H9 (cell line): ENCODE measurements at regions not wholly inside any gene's neighbourhood (a gene's known extent, or its start where the extent isn't known, plus 50 kb on each side); places are given as distances from the start of the nearest gene placed in this dataset.

Source experiments
- DNase-seq: peaks from one replicate; pipeline ENCODE4 v3.0.0-alpha.2; 2017
- H2AFZ ChIP-seq: one replicate; pipeline ENCODE4 v1.6.1; 2013; ENCODE audit warnings: mild to moderate bottlenecking, low read length, control low read depth, moderate library complexity
- H2AK5ac ChIP-seq: 2 replicates; pipeline ENCODE4 v1.6.1; 2013; ENCODE audit warnings: low read length, control low read depth, mixed read lengths; ENCODE audit not compliant: insufficient read length
- H2BK120ac ChIP-seq: one replicate; pipeline ENCODE4 v1.6.1; 2013; ENCODE audit warnings: low read depth, mild to moderate bottlenecking, low read length, control low read depth, inconsistent platforms; ENCODE audit not compliant: poor library complexity, severe bottlenecking
- H2BK12ac ChIP-seq: 2 replicates; pipeline ENCODE4 v1.6.1; 2013; ENCODE audit warnings: low read length, control low read depth, mixed read lengths, low read depth; ENCODE audit not compliant: insufficient read length
- H2BK15ac ChIP-seq: 2 replicates; pipeline ENCODE4 v1.6.1; 2013; ENCODE audit warnings: low read depth, low read length, control low read depth
- H2BK20ac ChIP-seq: one replicate; pipeline ENCODE4 v1.6.1; 2013; ENCODE audit warnings: low read depth, mild to moderate bottlenecking, low read length, control low read depth, inconsistent platforms; ENCODE audit not compliant: poor library complexity, severe bottlenecking
- H2BK5ac ChIP-seq: 2 replicates; pipeline ENCODE4 v1.6.1; 2013; ENCODE audit warnings: low read length, control low read depth, mixed read lengths; ENCODE audit not compliant: insufficient read length
- H3K14ac ChIP-seq: 2 replicates; pipeline ENCODE4 v1.6.1; 2013; ENCODE audit warnings: low read length, control low read depth; ENCODE audit not compliant: insufficient read depth
- H3K18ac ChIP-seq: 2 replicates; pipeline ENCODE4 v1.6.1; 2013; ENCODE audit warnings: low read depth, mild to moderate bottlenecking, mixed read lengths, low read length, control low read depth; ENCODE audit not compliant: insufficient read length
- H3K23ac ChIP-seq: 2 replicates; pipeline ENCODE4 v1.6.1; 2013; ENCODE audit warnings: low read length, control low read depth, mixed read lengths, low read depth; ENCODE audit not compliant: insufficient read length
- H3K23me2 ChIP-seq: 2 replicates; pipeline ENCODE4 v1.6.1; 2013; ENCODE audit warnings: low read depth, mild to moderate bottlenecking, mixed read lengths, low read length, control low read depth; ENCODE audit not compliant: insufficient read length, poor library complexity, severe bottlenecking
- H3K27ac ChIP-seq: 2 replicates; pipeline ENCODE4 v1.5.1; 2013; ENCODE audit warnings: low read length, control low read depth, mixed read lengths, low read depth; ENCODE audit not compliant: insufficient read length
- H3K27me3 ChIP-seq: 2 replicates; pipeline ENCODE4 v1.6.1; 2013; ENCODE audit warnings: low read length, control low read depth, inconsistent platforms; ENCODE audit not compliant: insufficient read depth
- H3K4ac ChIP-seq: 2 replicates; pipeline ENCODE4 v1.6.1; 2013; ENCODE audit warnings: low read depth, mild to moderate bottlenecking, control low read depth, inconsistent platforms, low read length, moderate library complexity
- H3K4me1 ChIP-seq: 2 replicates; pipeline ENCODE4 v1.6.1; 2013; ENCODE audit warnings: low read length, control low read depth, inconsistent platforms; ENCODE audit not compliant: insufficient read depth
- H3K4me2 ChIP-seq: 2 replicates; pipeline ENCODE4 v1.6.1; 2013; ENCODE audit warnings: low read length, control low read depth, mixed read lengths; ENCODE audit not compliant: insufficient read length, insufficient read depth
- H3K56ac ChIP-seq: 2 replicates; pipeline ENCODE4 v1.6.1; 2013; ENCODE audit warnings: low read depth, mild to moderate bottlenecking, mixed read lengths, low read length, control low read depth; ENCODE audit not compliant: insufficient read length
- H3K79me1 ChIP-seq: 2 replicates; pipeline ENCODE4 v1.6.1; 2013; ENCODE audit warnings: low read depth, mild to moderate bottlenecking, moderate library complexity, low read length, control low read depth, inconsistent platforms; ENCODE audit not compliant: insufficient read depth, poor library complexity, severe bottlenecking
- H3K79me2 ChIP-seq: 2 replicates; pipeline ENCODE4 v1.6.1; 2013; ENCODE audit warnings: low read length, control low read depth, inconsistent platforms; ENCODE audit not compliant: insufficient read depth
- H3K9ac ChIP-seq: 2 replicates; pipeline ENCODE4 v1.6.1; 2013; ENCODE audit warnings: low read length, control low read depth, mixed read lengths; ENCODE audit not compliant: insufficient read length; ENCODE audit errors: extremely low read depth
- H3K9me3 ChIP-seq: one replicate; pipeline ENCODE4 v1.6.1; 2013; ENCODE audit warnings: low read depth, low read length, inconsistent platforms; ENCODE audit not compliant: control insufficient read depth
- H3T11ph ChIP-seq: one replicate; pipeline ENCODE4 v1.6.1; 2013; ENCODE audit warnings: mild to moderate bottlenecking, low read length, control low read depth, inconsistent platforms
- H4K20me1 ChIP-seq: one replicate; pipeline ENCODE4 v1.6.1; 2013; ENCODE audit not compliant: control insufficient read depth, insufficient read length, insufficient read depth
- H4K5ac ChIP-seq: 2 replicates; pipeline ENCODE4 v1.6.1; 2013; ENCODE audit warnings: low read depth, mild to moderate bottlenecking, mixed read lengths, low read length, control low read depth; ENCODE audit not compliant: insufficient read length
- H4K8ac ChIP-seq: replicated peaks from 2 replicates; pipeline ENCODE4 v1.6.1; 2013; ENCODE audit warnings: low read length, control low read depth, mixed read lengths, low read depth; ENCODE audit not compliant: insufficient read length
- H4K91ac ChIP-seq: 2 replicates; pipeline ENCODE4 v1.6.1; 2013; ENCODE audit warnings: low read depth, mild to moderate bottlenecking, moderate library complexity, mixed read lengths, low read length, control low read depth; ENCODE audit not compliant: insufficient read length
- H3K27ac Mint-ChIP-seq, 3 experiments: 2 replicates in 2 of 3; 3 replicates in 1 of 3; pipeline ENCODE4 v1.8.0; 2020 to 2021; ENCODE audit warnings: mixed read lengths in 3 of 3, mild to moderate bottlenecking in 1 of 3, moderate library complexity in 1 of 3
- H3K27me3 Mint-ChIP-seq: 2 replicates; pipeline ENCODE4 v1.8.0; 2021; ENCODE audit warnings: low read depth, mild to moderate bottlenecking, moderate library complexity, mixed read lengths
- H3K36me3 Mint-ChIP-seq, 3 experiments: 2 replicates in 2 of 3; 3 replicates in 1 of 3; pipeline ENCODE4 v1.8.0; 2020 to 2021; ENCODE audit warnings: low read depth in 3 of 3, mixed read lengths in 3 of 3; ENCODE audit not compliant: insufficient read depth in 1 of 3
- H3K4me1 Mint-ChIP-seq, 2 experiments: 2 replicates each; pipeline ENCODE4 v1.8.0; 2020; ENCODE audit warnings: mixed read lengths in 2 of 2
- H3K4me3 Mint-ChIP-seq, 2 experiments: 2 replicates in 1 of 2; 3 replicates in 1 of 2; pipeline ENCODE4 v1.8.0; 2020 to 2021; ENCODE audit warnings: mild to moderate bottlenecking in 2 of 2, mixed read lengths in 2 of 2, moderate library complexity in 1 of 2
- H3K9me3 Mint-ChIP-seq, 2 experiments: 2 replicates in 1 of 2; 3 replicates in 1 of 2; pipeline ENCODE4 v1.8.0; 2020; ENCODE audit warnings: mild to moderate bottlenecking in 2 of 2, mixed read lengths in 2 of 2, moderate library complexity in 1 of 2
- whole genome bisulfite sequencing: extraction: QIAGEN DNeasy Blood & Tissue Kit; methylation state at CpG from one replicate; pipeline ENCODE4 v1.1.7; 2013; ENCODE audit warnings: missing lambda C conversion rate, low lambda C conversion rate, mixed read lengths; ENCODE audit not compliant: insufficient read length; ENCODE audit errors: extremely low coverage; 5-methylcytosine and 5-hydroxymethylcytosine counted together
- TF ChIP-seq, protein P1 (sequence below): fragments of 200-600 bp; sonication (generic); conservative IDR thresholded peaks from 3 replicates; pipeline ENCODE4 v1.8.0; 2021; ENCODE audit warnings: antibody characterized with exemption, mild to moderate bottlenecking

DNA sequence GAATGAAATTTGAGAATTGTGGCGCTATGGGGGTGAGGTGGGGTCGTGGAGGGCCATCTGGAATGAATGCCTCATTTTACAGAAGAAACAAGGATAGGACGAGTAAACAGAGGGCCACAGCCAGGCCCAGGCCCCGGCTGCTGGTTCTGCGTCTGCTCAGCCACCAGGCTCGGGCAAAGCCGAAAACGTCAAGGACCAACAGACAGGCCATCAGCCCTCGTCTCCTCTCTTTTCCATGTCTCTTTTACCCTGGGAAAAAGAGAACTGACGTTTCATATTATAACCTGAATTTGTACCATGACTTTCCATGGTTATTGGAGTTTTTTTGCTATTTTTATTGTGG is 212.4 kb upstream of the ARID1B start:
- no peak overlapping the region for H3K4ac ChIP-seq
- no peaks in the 10 kb centered on the region for H3K79me2 ChIP-seq
- no peaks in the 10 kb centered on the region for H3K9me3 ChIP-seq
- no peak overlapping the region for H3K56ac ChIP-seq
- H3K79me1 ChIP-seq, result no peaks in the 10 kb centered on the region
- TF ChIP-seq, protein P1, sequence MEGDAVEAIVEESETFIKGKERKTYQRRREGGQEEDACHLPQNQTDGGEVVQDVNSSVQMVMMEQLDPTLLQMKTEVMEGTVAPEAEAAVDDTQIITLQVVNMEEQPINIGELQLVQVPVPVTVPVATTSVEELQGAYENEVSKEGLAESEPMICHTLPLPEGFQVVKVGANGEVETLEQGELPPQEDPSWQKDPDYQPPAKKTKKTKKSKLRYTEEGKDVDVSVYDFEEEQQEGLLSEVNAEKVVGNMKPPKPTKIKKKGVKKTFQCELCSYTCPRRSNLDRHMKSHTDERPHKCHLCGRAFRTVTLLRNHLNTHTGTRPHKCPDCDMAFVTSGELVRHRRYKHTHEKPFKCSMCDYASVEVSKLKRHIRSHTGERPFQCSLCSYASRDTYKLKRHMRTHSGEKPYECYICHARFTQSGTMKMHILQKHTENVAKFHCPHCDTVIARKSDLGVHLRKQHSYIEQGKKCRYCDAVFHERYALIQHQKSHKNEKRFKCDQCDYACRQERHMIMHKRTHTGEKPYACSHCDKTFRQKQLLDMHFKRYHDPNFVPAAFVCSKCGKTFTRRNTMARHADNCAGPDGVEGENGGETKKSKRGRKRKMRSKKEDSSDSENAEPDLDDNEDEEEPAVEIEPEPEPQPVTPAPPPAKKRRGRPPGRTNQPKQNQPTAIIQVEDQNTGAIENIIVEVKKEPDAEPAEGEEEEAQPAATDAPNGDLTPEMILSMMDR, result no peak
- H3K9ac ChIP-seq, result no peak overlapping the region
- H3K27ac ChIP-seq, result no peak overlapping the region
- no peak overlapping the region for H3K4me3 Mint-ChIP-seq
- peaks cover 0 to 11% (median 9%) of the 10 kb centered on the region in 3 experiments; a peak in 5 of 7 replicates for H3K36me3 Mint-ChIP-seq
- no peak overlapping the region for H2AK5ac ChIP-seq
- no peak overlapping the region for H2BK120ac ChIP-seq
- H3K9me3 Mint-ChIP-seq, result peaks cover 11 to 16% of the 10 kb centered on the region in 2 experiments
- H4K5ac ChIP-seq, result no peak overlapping the region
- peaks cover 5 to 10% of the 10 kb centered on the region in 2 experiments for H3K4me1 Mint-ChIP-seq
- DNase-seq, result no peak
- H2BK12ac ChIP-seq, result no peak overlapping the region
- H3K18ac ChIP-seq, result no peak overlapping the region
- H3K23me2 ChIP-seq, result no peaks in the 10 kb centered on the region
- WGBS, result no CpG with 5 or more reads among the region's 10 CpGs
- H4K91ac ChIP-seq, result no peak overlapping the region
- H2BK15ac ChIP-seq, result no peak overlapping the region
- H3K27me3 ChIP-seq, result no peaks in the 10 kb centered on the region
- no peaks in the 10 kb centered on the region for H4K20me1 ChIP-seq
- no peak overlapping the region for H3K4me2 ChIP-seq
- H2BK5ac ChIP-seq, result no peak overlapping the region
- H3K4me1 ChIP-seq, result no peaks in the 10 kb centered on the region
- no peak overlapping the region for H3K27ac Mint-ChIP-seq
- H2AFZ ChIP-seq, result no peak overlapping the region
- no peak overlapping the region for H4K8ac ChIP-seq
- H3K14ac ChIP-seq, result no peak overlapping the region; the same call in 1 of the 2 replicates
- H3K27me3 Mint-ChIP-seq, result no peaks in the 10 kb centered on the region
- H3T11ph ChIP-seq, result no peak overlapping the region
- no peak overlapping the region for H2BK20ac ChIP-seq
- no peak overlapping the region for H3K23ac ChIP-seq
